ENCODE measurements at regions not wholly inside any gene's neighbourhood (a gene's known extent, or its start where the extent isn't known, plus 50 kb on each side); places are given as distances from the start of the nearest gene placed in this dataset.

DNA sequence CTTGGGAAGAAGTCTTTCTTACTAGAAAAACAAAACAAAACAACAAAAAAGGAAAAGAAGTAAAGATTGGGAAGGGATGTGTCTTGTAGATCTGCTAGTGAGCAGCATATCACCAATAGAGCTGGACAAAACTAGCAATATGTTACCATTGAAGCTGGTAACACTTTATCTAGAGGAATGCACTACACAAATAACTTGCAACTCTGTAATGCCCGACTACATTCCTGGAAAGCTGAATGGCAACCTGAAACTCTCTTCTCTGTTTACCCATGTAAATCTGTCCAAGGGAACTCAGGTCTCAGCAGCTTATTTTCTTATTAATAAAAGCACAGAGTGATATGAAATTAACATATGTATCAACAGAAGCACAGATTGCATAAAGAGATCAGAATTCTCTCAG, 624.4 kb downstream of the KCNH5 start:
- ATAC-seq = no peak
- WGBS, 2 donors = 0 to 10% methylated on average over 1 of the region's 1 CpG

DNA sequence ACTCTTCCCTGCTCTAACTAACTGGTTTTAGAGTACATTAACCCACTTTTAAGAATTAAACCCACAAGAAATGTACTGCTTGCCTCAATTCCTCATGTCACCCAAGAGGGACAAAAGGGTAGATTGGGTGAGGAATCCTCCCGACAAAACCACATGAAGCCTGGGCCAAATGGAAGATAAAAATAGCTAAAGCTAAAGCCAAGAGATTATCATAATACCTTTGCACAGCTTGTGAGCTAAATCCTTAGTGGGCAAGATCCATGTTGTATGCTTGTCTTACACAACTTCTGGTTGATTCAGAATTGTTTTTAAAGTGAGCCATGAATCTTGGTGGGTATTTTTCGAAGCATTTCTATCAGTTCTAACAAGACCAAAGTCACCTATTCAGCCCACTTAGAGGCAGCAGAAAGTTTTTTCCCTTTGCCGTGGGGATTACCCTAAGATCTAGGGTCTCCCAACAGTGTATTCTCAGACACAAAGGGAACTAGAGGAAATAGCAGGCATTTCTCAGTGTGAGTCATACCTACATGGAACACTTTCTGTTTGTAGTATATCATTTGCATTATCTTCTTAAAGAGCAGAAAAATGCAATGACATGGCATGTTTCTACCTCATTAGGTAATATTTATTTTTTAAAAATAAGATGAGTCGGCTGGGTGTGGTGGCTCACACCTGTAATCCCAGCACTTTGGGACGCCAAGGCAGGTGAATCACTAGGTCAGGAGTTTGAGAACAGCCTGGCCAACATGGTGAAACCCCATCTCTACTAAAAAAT, 616.6 kb downstream of the KCNH5 start:
- no peak overlapping the region for H3K4me3 ChIP-seq
- intact Hi-C loops (cut with DNase I) = no loop called here
- WGBS, 2 donors = 61 to 77% methylated on average over 5 of the region's 5 CpGs
- DNase-seq = no peak
- TF ChIP-seq POLR2A (IDR thresholded peaks at IDR 0.05) = no peak
- TF ChIP-seq, protein P1, sequence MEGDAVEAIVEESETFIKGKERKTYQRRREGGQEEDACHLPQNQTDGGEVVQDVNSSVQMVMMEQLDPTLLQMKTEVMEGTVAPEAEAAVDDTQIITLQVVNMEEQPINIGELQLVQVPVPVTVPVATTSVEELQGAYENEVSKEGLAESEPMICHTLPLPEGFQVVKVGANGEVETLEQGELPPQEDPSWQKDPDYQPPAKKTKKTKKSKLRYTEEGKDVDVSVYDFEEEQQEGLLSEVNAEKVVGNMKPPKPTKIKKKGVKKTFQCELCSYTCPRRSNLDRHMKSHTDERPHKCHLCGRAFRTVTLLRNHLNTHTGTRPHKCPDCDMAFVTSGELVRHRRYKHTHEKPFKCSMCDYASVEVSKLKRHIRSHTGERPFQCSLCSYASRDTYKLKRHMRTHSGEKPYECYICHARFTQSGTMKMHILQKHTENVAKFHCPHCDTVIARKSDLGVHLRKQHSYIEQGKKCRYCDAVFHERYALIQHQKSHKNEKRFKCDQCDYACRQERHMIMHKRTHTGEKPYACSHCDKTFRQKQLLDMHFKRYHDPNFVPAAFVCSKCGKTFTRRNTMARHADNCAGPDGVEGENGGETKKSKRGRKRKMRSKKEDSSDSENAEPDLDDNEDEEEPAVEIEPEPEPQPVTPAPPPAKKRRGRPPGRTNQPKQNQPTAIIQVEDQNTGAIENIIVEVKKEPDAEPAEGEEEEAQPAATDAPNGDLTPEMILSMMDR (IDR thresholded peaks at IDR 0.05) = no peak
- ATAC-seq = no peak
- H3K9me3 ChIP-seq = peaks cover 0 to 7% (median 0%) of the 10 kb centered on the region in 3 donors
- H3K27me3 ChIP-seq = no peaks in the 10 kb centered on the region
- no peak overlapping the region for H3K27ac ChIP-seq
- H3K4me1 ChIP-seq = no peaks in the 10 kb centered on the region
- H3K36me3 ChIP-seq (replicated peaks in 1 of 2; ENCODE audit: insufficient read depth in 1 of 2, low read depth in 2 of 2) = no peaks in the 10 kb centered on the region

More for the DNA sequence above, 624.4 kb downstream of the KCNH5 start:
- H3K27me3 ChIP-seq = no peaks in the 10 kb centered on the region
- no peaks in the 10 kb centered on the region for H3K4me1 ChIP-seq
- no peak for DNase-seq
- H3K9me3 ChIP-seq = no peaks in the 10 kb centered on the region
- H3K36me3 ChIP-seq (replicated peaks in 1 of 2; ENCODE audit: insufficient read depth in 1 of 2, low read depth in 2 of 2) = no peaks in the 10 kb centered on the region
- H3K27ac ChIP-seq = no peak overlapping the region
- TF ChIP-seq, protein P1 (IDR thresholded peaks at IDR 0.05) = no peak
- no peak for TF ChIP-seq POLR2A (IDR thresholded peaks at IDR 0.05)
- intact Hi-C loops (cut with DNase I) = no loop called here
- H3K4me3 ChIP-seq = no peak overlapping the region

DNA sequence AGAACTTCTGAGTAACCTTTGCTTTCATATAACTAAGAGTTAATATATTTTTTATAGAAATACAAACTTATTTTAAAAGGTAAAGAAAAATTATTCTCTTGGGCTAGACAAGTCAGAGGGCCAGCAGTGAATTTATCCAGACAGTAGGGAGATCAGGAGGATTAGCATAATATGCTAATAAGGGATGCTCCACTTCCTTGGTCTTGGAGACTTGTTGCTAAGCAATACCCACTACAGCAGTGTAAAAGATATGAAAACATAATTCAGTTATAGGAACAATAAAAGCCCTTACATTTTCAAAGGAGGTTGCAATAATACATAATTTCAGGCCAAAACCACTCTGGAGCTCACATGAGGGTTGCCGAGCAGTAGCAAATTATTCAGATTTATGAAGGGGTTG, 615.6 kb downstream of the KCNH5 start:
- H3K9me3 ChIP-seq = peaks cover 0 to 7% (median 0%) of the 10 kb centered on the region in 3 donors
- ATAC-seq (no peak), DNase-seq (no peak)
- H3K4me3 ChIP-seq = no peak overlapping the region
- H3K4me1 ChIP-seq = no peaks in the 10 kb centered on the region
- no peaks in the 10 kb centered on the region for H3K27me3 ChIP-seq
- H3K36me3 ChIP-seq (replicated peaks in 1 of 2; ENCODE audit: insufficient read depth in 1 of 2, low read depth in 2 of 2) = no peaks in the 10 kb centered on the region
- TF ChIP-seq POLR2A (IDR thresholded peaks at IDR 0.05) = no peak
- TF ChIP-seq, protein P1 (IDR thresholded peaks at IDR 0.05) = no peak
- 93 to 96% methylated on average over 1 of the region's 1 CpG for WGBS, 2 donors
- no peak overlapping the region for H3K27ac ChIP-seq
- intact Hi-C loops (cut with DNase I) = no loop called here

DNA sequence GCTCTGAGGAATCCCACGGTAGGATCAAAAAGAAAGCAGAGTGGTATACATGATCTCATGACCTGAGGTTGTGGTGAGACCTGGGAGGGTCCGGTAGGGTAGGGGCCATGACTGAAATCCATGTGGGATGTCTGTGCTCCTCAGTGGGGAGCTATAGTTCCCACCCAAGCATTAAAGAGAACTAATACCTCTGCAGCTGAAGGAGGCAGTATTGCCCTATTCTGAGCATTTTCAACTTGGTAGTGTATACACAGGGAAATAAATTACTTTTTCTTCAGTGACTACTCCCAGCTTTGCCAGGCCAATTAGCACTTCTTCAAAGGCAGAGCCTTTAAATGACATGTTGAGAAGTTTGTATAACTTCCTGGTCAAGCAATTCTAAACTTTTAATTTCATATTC, 613.8 kb downstream of the KCNH5 start:
- DNase-seq (no peak), ATAC-seq (no peak)
- 73 to 74% methylated on average over 2 of the region's 2 CpGs for WGBS, 2 donors
- Histone ChIP-seq H3K4me1 (no peaks in the 10 kb centered on the region), H3K36me3 (replicated peaks in 1 of 2; ENCODE audit: insufficient read depth in 1 of 2, low read depth in 2 of 2) (no peaks in the 10 kb centered on the region), H3K4me3 (no peak overlapping the region), H3K27ac (no peak overlapping the region), H3K27me3 (no peaks in the 10 kb centered on the region), H3K9me3 (peaks cover 0 to 12% (median 0%) of the 10 kb centered on the region in 3 donors)
- TF ChIP-seq POLR2A (IDR thresholded peaks at IDR 0.05) = no peak
- TF ChIP-seq, protein P1 (IDR thresholded peaks at IDR 0.05) = peak in 1 of 7 experiments; percentile 7
- intact Hi-C loops (cut with DNase I) = no loop called here

DNA sequence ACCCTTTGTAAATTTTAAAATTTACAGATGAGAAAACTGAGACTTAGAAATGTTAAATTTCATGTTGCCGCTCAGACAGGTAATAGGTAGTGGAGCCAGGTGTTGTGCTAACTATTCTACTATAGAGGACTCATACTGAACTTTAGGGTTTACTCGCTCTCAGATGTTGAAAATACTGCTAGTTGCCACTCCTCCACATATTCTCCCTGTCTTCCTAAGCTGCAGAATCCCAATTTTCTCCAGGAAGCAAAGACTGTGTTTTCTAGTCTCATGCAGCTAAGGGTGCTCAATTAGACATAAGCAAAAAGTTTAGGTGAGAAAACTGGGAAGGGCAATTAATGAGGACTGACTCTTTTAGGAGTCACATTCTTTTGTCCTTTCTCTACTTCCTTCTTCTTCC, 612.3 kb downstream of the KCNH5 start:
- ATAC-seq = no peak
- WGBS, 2 donors = 78 to 79% methylated on average over 2 of the region's 2 CpGs
- Histone ChIP-seq H3K36me3 (replicated peaks in 1 of 2; ENCODE audit: insufficient read depth in 1 of 2, low read depth in 2 of 2) (no peaks in the 10 kb centered on the region), H3K9me3 (peaks cover 0 to 15% (median 0%) of the 10 kb centered on the region in 3 donors), H3K27ac (no peak overlapping the region), H3K4me3 (no peak overlapping the region), H3K27me3 (no peaks in the 10 kb centered on the region), H3K4me1 (no peaks in the 10 kb centered on the region)
- TF ChIP-seq POLR2A (IDR thresholded peaks at IDR 0.05) = no peak
- TF ChIP-seq, protein P1 (IDR thresholded peaks at IDR 0.05) = no peak
- intact Hi-C loops (cut with DNase I) = no loop called here
- no peak for DNase-seq

Data from body of pancreas (tissue), 4 donors.